Fibroblast of lung (primary cell): ENCODE measurements at regions not wholly inside any gene's neighbourhood (a gene's known extent, or its start where the extent isn't known, plus 50 kb on each side); places are given as distances from the start of the nearest gene placed in this dataset.

Experiments used
- DNase-seq, 2 donors: peaks; one replicate each; pipeline versions ENCODE4 v3.0.0 to v3.0.0-alpha.2; 2010; ENCODE audit warnings: low read depth in 2 of 2
- H2AFZ ChIP-seq: 2 replicates; pipeline ENCODE4 v1.5.1; 2012; ENCODE audit warnings: low read length, control low read depth, inconsistent platforms
- H3K27ac ChIP-seq: 2 replicates; pipeline ENCODE4 v1.5.1; 2011; ENCODE audit warnings: low read length, control low read depth; ENCODE audit not compliant: insufficient read depth
- H3K27me3 ChIP-seq: 2 replicates; pipeline ENCODE4 v1.5.1; 2011; ENCODE audit warnings: mild to moderate bottlenecking, low read length; ENCODE audit not compliant: control insufficient read depth, insufficient read depth
- H3K36me3 ChIP-seq: 2 replicates; pipeline ENCODE4 v1.5.1; 2011; ENCODE audit warnings: low read length; ENCODE audit not compliant: control insufficient read depth, insufficient read depth
- H3K4me1 ChIP-seq: 2 replicates; pipeline ENCODE4 v1.5.1; 2011; ENCODE audit warnings: low read length; ENCODE audit not compliant: control insufficient read depth, insufficient read depth; ENCODE audit errors: extremely low read depth
- H3K4me2 ChIP-seq: 2 replicates; pipeline ENCODE4 v1.5.1; 2011; ENCODE audit warnings: low read length, control low read depth; ENCODE audit not compliant: insufficient read depth; ENCODE audit errors: extremely low read depth
- H3K4me3 ChIP-seq, 4 experiments: fragments of 200-600 bp in 1 of 4; sonication (generic) in 1 of 4; replicated peaks in 1 of 4; 2 replicates each; pipeline ENCODE4 v1.5.1; 2011 to 2016; ENCODE audit warnings: low read length in 4 of 4, low read depth in 3 of 4, mild to moderate bottlenecking in 3 of 4, control low read depth in 2 of 4, inconsistent platforms in 1 of 4, mixed read lengths in 1 of 4; ENCODE audit not compliant: insufficient read depth in 1 of 4; ENCODE audit errors: control extremely low read depth in 1 of 4
- H3K79me2 ChIP-seq: 2 replicates; pipeline ENCODE4 v1.5.1; 2012; ENCODE audit warnings: mild to moderate bottlenecking, low read length, inconsistent platforms; ENCODE audit not compliant: control insufficient read depth, insufficient read depth
- H3K9ac ChIP-seq: 2 replicates; pipeline ENCODE4 v1.5.1; 2011; ENCODE audit warnings: mild to moderate bottlenecking, low read length, control low read depth; ENCODE audit not compliant: insufficient read depth
- H3K9me3 ChIP-seq: 2 replicates; pipeline ENCODE4 v1.5.1; 2012; ENCODE audit warnings: low read depth, low read length; ENCODE audit not compliant: control insufficient read depth, insufficient read depth
- H4K20me1 ChIP-seq: 2 replicates; pipeline ENCODE4 v1.5.1; 2011; ENCODE audit warnings: low read length; ENCODE audit not compliant: control insufficient read depth, insufficient read depth; ENCODE audit errors: extremely low read depth
- EZH2 ChIP-seq: IDR thresholded peaks from 2 replicates; pipeline ENCODE4 v1.5.1; 2012; ENCODE audit warnings: low read length, control low read depth, mild to moderate bottlenecking; ENCODE audit errors: missing control alignments
- TF ChIP-seq, protein P1 (sequence below), 2 donors: IDR thresholded peaks in 1 of 2; conservative IDR thresholded peaks in 1 of 2; 1 replicate in 1 of 2; 2 replicates in 1 of 2; pipeline ENCODE4 v1.5.1; 2011 to 2012; ENCODE audit warnings: low read length in 2 of 2, control low read depth in 1 of 2, inconsistent platforms in 1 of 2, low read depth in 1 of 2, mild to moderate bottlenecking in 1 of 2

DNA sequence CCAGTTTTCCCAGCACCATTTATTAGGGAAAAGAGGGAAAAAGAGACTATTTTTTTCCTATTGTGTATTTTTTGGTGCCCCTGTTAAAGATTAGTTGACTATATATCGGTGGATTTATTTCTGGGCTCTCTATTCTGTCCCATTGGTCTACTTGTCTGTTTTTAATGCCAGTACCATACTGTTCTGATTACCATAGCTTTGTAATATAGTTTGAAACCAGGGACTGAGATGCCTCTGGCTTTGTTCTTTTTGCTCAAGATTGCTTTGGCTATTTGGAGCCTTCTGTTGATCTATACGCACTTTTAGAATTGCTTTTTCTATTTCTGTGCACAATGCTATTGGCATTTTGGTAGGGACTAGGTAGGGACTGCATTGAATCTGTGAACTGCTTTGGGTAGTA is 151.7 kb downstream of the ADCYAP1 start:
- no peak overlapping the region for H3K9ac ChIP-seq
- no peak overlapping the region for H3K4me3 ChIP-seq
- H3K36me3 ChIP-seq: no peaks in the 10 kb centered on the region
- no peaks in the 10 kb centered on the region for H4K20me1 ChIP-seq
- DNase-seq: no peak
- H3K79me2 ChIP-seq: no peaks in the 10 kb centered on the region
- H3K4me2 ChIP-seq: no peak overlapping the region
- H3K9me3 ChIP-seq: no peaks in the 10 kb centered on the region
- no peaks in the 10 kb centered on the region for H3K4me1 ChIP-seq
- no peak overlapping the region for H2AFZ ChIP-seq
- H3K27ac ChIP-seq: no peak overlapping the region
- no peaks in the 10 kb centered on the region for H3K27me3 ChIP-seq
- TF ChIP-seq, protein P1, sequence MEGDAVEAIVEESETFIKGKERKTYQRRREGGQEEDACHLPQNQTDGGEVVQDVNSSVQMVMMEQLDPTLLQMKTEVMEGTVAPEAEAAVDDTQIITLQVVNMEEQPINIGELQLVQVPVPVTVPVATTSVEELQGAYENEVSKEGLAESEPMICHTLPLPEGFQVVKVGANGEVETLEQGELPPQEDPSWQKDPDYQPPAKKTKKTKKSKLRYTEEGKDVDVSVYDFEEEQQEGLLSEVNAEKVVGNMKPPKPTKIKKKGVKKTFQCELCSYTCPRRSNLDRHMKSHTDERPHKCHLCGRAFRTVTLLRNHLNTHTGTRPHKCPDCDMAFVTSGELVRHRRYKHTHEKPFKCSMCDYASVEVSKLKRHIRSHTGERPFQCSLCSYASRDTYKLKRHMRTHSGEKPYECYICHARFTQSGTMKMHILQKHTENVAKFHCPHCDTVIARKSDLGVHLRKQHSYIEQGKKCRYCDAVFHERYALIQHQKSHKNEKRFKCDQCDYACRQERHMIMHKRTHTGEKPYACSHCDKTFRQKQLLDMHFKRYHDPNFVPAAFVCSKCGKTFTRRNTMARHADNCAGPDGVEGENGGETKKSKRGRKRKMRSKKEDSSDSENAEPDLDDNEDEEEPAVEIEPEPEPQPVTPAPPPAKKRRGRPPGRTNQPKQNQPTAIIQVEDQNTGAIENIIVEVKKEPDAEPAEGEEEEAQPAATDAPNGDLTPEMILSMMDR (conservative IDR thresholded peaks at IDR 0.05 in 1 of 2, IDR thresholded peaks at IDR 0.05 in 1 of 2; ENCODE audit: low read depth in 1 of 2, low read length in 2 of 2): no peak
- no peak for TF ChIP-seq EZH2

DNA sequence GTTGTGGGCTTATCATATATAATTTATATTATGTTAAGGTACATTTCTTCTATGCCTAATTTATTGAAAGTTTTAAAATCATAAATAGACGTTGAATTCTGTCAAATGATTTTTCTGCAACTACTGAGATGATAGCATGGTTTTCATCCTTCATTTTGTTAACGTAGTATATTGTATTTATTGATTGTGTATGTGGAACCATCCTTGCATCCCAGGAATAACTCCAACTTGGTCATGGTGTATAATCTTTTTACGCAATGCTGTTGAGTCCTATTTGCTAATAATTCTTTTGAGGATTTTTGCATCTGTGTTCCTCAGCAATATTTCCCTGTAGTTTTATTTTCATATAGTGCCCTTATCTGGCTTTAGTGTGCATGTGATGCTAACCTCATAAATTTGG is 152.7 kb downstream of the ADCYAP1 start:
- no peak overlapping the region for H3K4me2 ChIP-seq
- no peaks in the 10 kb centered on the region for H3K36me3 ChIP-seq
- no peak for DNase-seq
- H3K27ac ChIP-seq: no peak overlapping the region
- H3K9ac ChIP-seq: no peak overlapping the region
- no peaks in the 10 kb centered on the region for H3K79me2 ChIP-seq
- no peaks in the 10 kb centered on the region for H3K4me1 ChIP-seq
- no peak overlapping the region for H2AFZ ChIP-seq
- no peaks in the 10 kb centered on the region for H3K27me3 ChIP-seq
- TF ChIP-seq EZH2: no peak
- TF ChIP-seq, protein P1 (conservative IDR thresholded peaks at IDR 0.05 in 1 of 2, IDR thresholded peaks at IDR 0.05 in 1 of 2; ENCODE audit: low read depth in 1 of 2, low read length in 2 of 2): no peak
- no peaks in the 10 kb centered on the region for H3K9me3 ChIP-seq
- H4K20me1 ChIP-seq: no peaks in the 10 kb centered on the region
- no peak overlapping the region for H3K4me3 ChIP-seq

GRCh38 chr18:1062588-1062987 is 157.9 kb downstream of the ADCYAP1 start:
- Histone ChIP-seq H3K9ac (no peak overlapping the region), H3K27me3 (no peaks in the 10 kb centered on the region)
- no peak for DNase-seq

More at GRCh38 chr18:1062588-1062987, 157.9 kb downstream of the ADCYAP1 start:
- TF ChIP-seq EZH2: no peak
- TF ChIP-seq, protein P1 (conservative IDR thresholded peaks at IDR 0.05 in 1 of 2, IDR thresholded peaks at IDR 0.05 in 1 of 2; ENCODE audit: low read depth in 1 of 2, low read length in 2 of 2): no peak
- no peak overlapping the region for H3K27ac ChIP-seq
- no peaks in the 10 kb centered on the region for H3K79me2 ChIP-seq
- no peaks in the 10 kb centered on the region for H4K20me1 ChIP-seq
- H2AFZ ChIP-seq: no peak overlapping the region
- no peaks in the 10 kb centered on the region for H3K4me1 ChIP-seq
- H3K9me3 ChIP-seq: no peaks in the 10 kb centered on the region
- no peaks in the 10 kb centered on the region for H3K36me3 ChIP-seq
- no peak overlapping the region for H3K4me2 ChIP-seq
- H3K4me3 ChIP-seq: no peak overlapping the region
